DOHH2 (cell line): ENCODE measurements at regions not wholly inside any gene's neighbourhood (a gene's known extent, or its start where the extent isn't known, plus 50 kb on each side); places are given as distances from the start of the nearest gene placed in this dataset.
A peak's percentile ranks its signal among the peaks of the same experiment; 100 is the strongest.

ENCODE experiments used
- H3F3A ChIP-seq: fragments of 200-600 bp; sonication (generic), shearing (Covaris generic); 2 replicates; pipeline ENCODE4 v1.6.0; 2016; ENCODE audit warnings: antibody characterized with exemption, mild to moderate bottlenecking; ENCODE audit not compliant: control insufficient read depth, insufficient read depth
- H3K27ac ChIP-seq: fragments of 200-600 bp; sonication (generic); 2 replicates; pipeline ENCODE4 v1.5.1; 2014; ENCODE audit warnings: low read depth, mild to moderate bottlenecking, low read length, moderate library complexity
- H3K27me3 ChIP-seq: fragments of 200-600 bp; sonication (generic); 2 replicates; pipeline ENCODE4 v1.6.1; 2014; ENCODE audit warnings: mild to moderate bottlenecking, low read length, mixed read lengths; ENCODE audit not compliant: control insufficient read depth
- H3K36me3 ChIP-seq: fragments of 200-600 bp; sonication (generic); 2 replicates; pipeline ENCODE4 v1.6.1; 2014; ENCODE audit warnings: mild to moderate bottlenecking, low read length, moderate library complexity, mixed read lengths; ENCODE audit not compliant: control insufficient read depth
- H3K4me1 ChIP-seq: fragments of 200-600 bp; sonication (generic); 2 replicates; pipeline ENCODE4 v1.6.1; 2014; ENCODE audit warnings: mild to moderate bottlenecking, low read length, mixed read lengths; ENCODE audit not compliant: control insufficient read depth
- H3K4me2 ChIP-seq: fragments of 200-600 bp; sonication (generic); 2 replicates; pipeline ENCODE4 v1.6.0; 2014; ENCODE audit warnings: mild to moderate bottlenecking, low read length, moderate library complexity
- H3K4me3 ChIP-seq: fragments of 200-600 bp; sonication (generic); 2 replicates; pipeline ENCODE4 v1.5.1; 2014; ENCODE audit warnings: mild to moderate bottlenecking, low read length, mixed read lengths
- H3K79me2 ChIP-seq: fragments of 200-600 bp; sonication (generic); 2 replicates; pipeline ENCODE4 v1.6.1; 2014; ENCODE audit warnings: mild to moderate bottlenecking, low read length, mixed read lengths; ENCODE audit not compliant: control insufficient read depth
- H3K9me2 ChIP-seq: fragments of 200-600 bp; sonication (generic); replicated peaks from 2 replicates; pipeline ENCODE4 v1.6.1; 2014; ENCODE audit warnings: mild to moderate bottlenecking, low read length, mixed read lengths; ENCODE audit not compliant: control insufficient read depth
- H3K9me3 ChIP-seq: fragments of 200-600 bp; sonication (generic); 2 replicates; pipeline ENCODE4 v1.6.1; 2014; ENCODE audit warnings: antibody characterized with exemption, low read length, mixed read lengths; ENCODE audit not compliant: control insufficient read depth, insufficient read depth
- H4K20me1 ChIP-seq: fragments of 200-600 bp; sonication (generic); 2 replicates; pipeline ENCODE4 v1.6.0; 2014; ENCODE audit warnings: low read depth, mild to moderate bottlenecking, antibody characterized with exemption, low read length, moderate library complexity; ENCODE audit not compliant: control insufficient read depth, insufficient read depth
- EZH2phosphoT487 ChIP-seq: fragments of 200-600 bp; sonication (generic); IDR thresholded peaks from 2 replicates; pipeline ENCODE4 v1.6.1; 2017; ENCODE audit warnings: borderline replicate concordance, mild to moderate bottlenecking, antibody characterized with exemption, low read length, moderate library complexity, mixed read lengths
- TF ChIP-seq, protein P1 (sequence below): fragments of 200-600 bp; sonication (generic); IDR thresholded peaks from one replicate; pipeline ENCODE4 v1.5.1; 2014; ENCODE audit warnings: antibody characterized with exemption, mild to moderate bottlenecking, low read depth, low read length; ENCODE audit not compliant: poor library complexity, severe bottlenecking

DNA sequence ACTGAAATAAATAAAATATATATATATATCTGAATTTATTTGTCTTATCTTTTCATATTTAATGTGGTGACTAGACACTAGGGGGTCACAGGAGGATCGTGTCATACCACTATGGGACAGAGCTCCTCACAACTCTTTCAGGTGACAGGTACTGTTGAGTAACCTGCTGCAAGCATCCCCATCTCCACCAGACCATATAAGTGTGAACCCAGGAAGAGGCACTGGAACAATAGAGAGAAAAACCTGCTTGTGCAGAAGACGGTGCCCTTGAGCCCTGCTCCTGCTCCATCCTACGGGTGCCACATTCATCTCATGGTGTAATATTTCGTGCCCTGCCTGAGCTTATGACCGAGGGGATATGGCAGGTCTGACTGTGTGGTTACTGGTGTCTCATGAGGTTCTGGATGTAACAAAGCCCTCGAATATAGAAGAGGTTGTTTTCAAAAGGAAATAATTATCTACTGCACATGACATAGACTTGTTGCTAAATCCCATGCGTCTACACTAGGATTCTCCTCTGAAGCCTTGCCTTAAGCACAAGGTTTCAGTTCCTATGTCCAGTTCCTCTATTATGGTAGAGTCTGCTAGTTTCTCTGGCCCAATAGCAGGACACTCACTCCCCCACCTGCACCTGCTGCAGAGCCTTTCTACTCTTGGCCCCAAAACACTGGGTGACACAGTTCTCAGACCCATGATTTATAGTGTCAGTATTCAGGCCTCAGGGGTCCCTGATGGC lies 70.4 kb downstream of the GGTLC2 start:
- Histone ChIP-seq H3K79me2 (peaks cover 6% of the 10 kb centered on the region; the same call in 1 of the 2 replicates), H3K36me3 (peaks cover 2% of the 10 kb centered on the region; the same call in 1 of the 2 replicates), H3F3A (peaks cover 59% of the 10 kb centered on the region), H3K27me3 (no peaks in the 10 kb centered on the region), H3K4me3 (peak overlapping the region; percentile 43), H3K27ac (peak overlapping the region; percentile 99), H3K4me1 (peaks cover 100% of the 10 kb centered on the region), H3K9me3 (no peaks in the 10 kb centered on the region), H4K20me1 (no peaks in the 10 kb centered on the region), H3K9me2 (no peaks in the 10 kb centered on the region), H3K4me2 (peak overlapping the region; percentile 70)
- TF ChIP-seq EZH2phosphoT487: no peak
- TF ChIP-seq, protein P1, sequence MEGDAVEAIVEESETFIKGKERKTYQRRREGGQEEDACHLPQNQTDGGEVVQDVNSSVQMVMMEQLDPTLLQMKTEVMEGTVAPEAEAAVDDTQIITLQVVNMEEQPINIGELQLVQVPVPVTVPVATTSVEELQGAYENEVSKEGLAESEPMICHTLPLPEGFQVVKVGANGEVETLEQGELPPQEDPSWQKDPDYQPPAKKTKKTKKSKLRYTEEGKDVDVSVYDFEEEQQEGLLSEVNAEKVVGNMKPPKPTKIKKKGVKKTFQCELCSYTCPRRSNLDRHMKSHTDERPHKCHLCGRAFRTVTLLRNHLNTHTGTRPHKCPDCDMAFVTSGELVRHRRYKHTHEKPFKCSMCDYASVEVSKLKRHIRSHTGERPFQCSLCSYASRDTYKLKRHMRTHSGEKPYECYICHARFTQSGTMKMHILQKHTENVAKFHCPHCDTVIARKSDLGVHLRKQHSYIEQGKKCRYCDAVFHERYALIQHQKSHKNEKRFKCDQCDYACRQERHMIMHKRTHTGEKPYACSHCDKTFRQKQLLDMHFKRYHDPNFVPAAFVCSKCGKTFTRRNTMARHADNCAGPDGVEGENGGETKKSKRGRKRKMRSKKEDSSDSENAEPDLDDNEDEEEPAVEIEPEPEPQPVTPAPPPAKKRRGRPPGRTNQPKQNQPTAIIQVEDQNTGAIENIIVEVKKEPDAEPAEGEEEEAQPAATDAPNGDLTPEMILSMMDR: no peak

DNA sequence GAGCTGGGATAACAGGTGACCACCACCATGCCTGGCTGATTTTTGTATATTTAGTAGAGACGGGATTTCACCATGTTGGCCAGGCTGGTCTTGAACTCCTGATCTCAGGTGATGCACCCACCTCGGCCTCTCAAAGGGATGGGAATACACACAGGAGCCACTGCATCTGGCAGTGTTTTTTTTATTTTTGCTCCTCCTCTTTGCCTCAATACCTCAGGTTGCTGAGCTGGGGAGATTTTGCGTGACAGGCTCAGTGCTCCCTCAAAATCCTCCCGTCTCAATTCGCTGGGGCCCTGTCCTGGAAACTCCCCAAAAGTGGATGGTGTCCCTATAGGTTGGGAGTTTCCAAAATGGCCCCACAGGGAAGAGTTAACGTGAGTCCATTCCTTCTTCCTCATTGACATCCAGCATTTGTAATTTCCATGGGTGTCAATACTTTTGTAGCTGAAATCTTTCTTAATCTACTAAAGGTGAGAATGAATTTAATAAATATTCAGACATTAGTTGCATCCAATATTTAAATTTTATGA lies 71.8 kb downstream of the GGTLC2 start:
- Histone ChIP-seq H3K4me2 (peak overlapping the region; percentile 70), H3K4me1 (peaks cover 100% of the 10 kb centered on the region), H3K4me3 (peak overlapping the region; percentile 43), H3K27ac (peak overlapping the region; percentile 99), H3K79me2 (peaks cover 3% of the 10 kb centered on the region; the same call in 1 of the 2 replicates), H4K20me1 (no peaks in the 10 kb centered on the region), H3K9me3 (no peaks in the 10 kb centered on the region), H3F3A (peaks cover 63% of the 10 kb centered on the region), H3K9me2 (no peaks in the 10 kb centered on the region), H3K27me3 (no peaks in the 10 kb centered on the region), H3K36me3 (peaks cover 5% of the 10 kb centered on the region)
- TF ChIP-seq EZH2phosphoT487: no peak
- TF ChIP-seq, protein P1: no peak

DNA sequence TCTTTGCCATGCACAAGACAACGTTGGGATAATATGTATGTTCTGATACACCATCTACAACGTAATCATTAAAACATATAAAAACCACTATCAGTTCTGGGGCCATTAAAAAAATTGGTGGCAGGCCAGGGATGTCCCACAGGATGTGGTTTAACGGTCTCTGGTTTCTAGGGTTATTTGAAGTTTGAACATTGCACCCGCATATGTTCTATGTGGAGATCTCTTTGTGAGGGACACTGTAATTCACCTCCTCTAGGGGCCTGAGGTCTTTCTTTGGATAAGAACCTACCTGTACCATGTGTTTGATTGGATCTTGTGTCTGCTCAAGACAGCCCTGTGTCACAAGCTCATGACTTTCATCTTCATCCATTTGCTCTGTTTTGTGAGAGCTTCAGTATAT lies 73.2 kb downstream of the GGTLC2 start:
- H3K79me2 ChIP-seq: no peaks in the 10 kb centered on the region
- H4K20me1 ChIP-seq: no peaks in the 10 kb centered on the region
- H3K4me3 ChIP-seq: peak overlapping the region; percentile 41
- H3K36me3 ChIP-seq: peaks cover 3% of the 10 kb centered on the region; the same call in 1 of the 2 replicates
- no peak for TF ChIP-seq EZH2phosphoT487
- TF ChIP-seq, protein P1: no peak
- H3K27me3 ChIP-seq: no peaks in the 10 kb centered on the region
- H3K4me1 ChIP-seq: peaks cover 98% of the 10 kb centered on the region
- peak overlapping the region; percentile 51 for H3K4me2 ChIP-seq
- peak overlapping the region; percentile 99 for H3K27ac ChIP-seq
- H3K9me3 ChIP-seq: no peaks in the 10 kb centered on the region
- H3K9me2 ChIP-seq: no peaks in the 10 kb centered on the region
- H3F3A ChIP-seq: peaks cover 50% of the 10 kb centered on the region
